Fibroblast of mammary gland (primary cell): ENCODE measurements at regions not wholly inside any gene's neighbourhood (a gene's known extent, or its start where the extent isn't known, plus 50 kb on each side); places are given as distances from the start of the nearest gene placed in this dataset.

Experiments
- DNase-seq: peaks from one replicate; pipeline ENCODE4 v3.0.0-alpha.2; 2010; ENCODE audit warnings: low read depth
- H3K4me3 ChIP-seq: 2 replicates; pipeline ENCODE4 v1.5.1; 2011; ENCODE audit warnings: low read depth, mild to moderate bottlenecking, low read length, moderate library complexity; ENCODE audit not compliant: control insufficient read depth
- CTCF ChIP-seq: conservative IDR thresholded peaks from 2 replicates; pipeline ENCODE4 v1.5.1; 2011; ENCODE audit warnings: low read depth, low read length, inconsistent platforms; ENCODE audit not compliant: control insufficient read depth, insufficient read depth

GRCh38 chr14:83461521-83461920 lies 1927.9 kb upstream of the SEL1L start:
- DNase-seq, result no peak
- TF ChIP-seq CTCF, result no peak
- H3K4me3 ChIP-seq, result no peak overlapping the region

GRCh38 chr14:83462759-83463158 lies 1929.1 kb upstream of the SEL1L start:
- no peak overlapping the region for H3K4me3 ChIP-seq
- DNase-seq, result no peak
- TF ChIP-seq CTCF, result no peak

- H3K4me3 ChIP-seq, result no peak overlapping the region
- peak; percentile 62 for DNase-seq
- peak; percentile 83 for TF ChIP-seq CTCF
These were observed 1929.9 kb upstream of the SEL1L start for GRCh38 chr14:83463500-83464098.

GRCh38 chr14:83467811-83468210 lies 1934.2 kb upstream of the SEL1L start:
- no peak overlapping the region for H3K4me3 ChIP-seq
- DNase-seq, result no peak
- no peak for TF ChIP-seq CTCF

GRCh38 chr14:83470466-83470865 lies 1936.8 kb upstream of the SEL1L start:
- H3K4me3 ChIP-seq, result no peak overlapping the region
- DNase-seq, result peak; percentile 11
- no peak for TF ChIP-seq CTCF

GRCh38 chr14:83470959-83471695 lies 1937.5 kb upstream of the SEL1L start:
- TF ChIP-seq CTCF, result no peak
- no peak for DNase-seq
- no peak overlapping the region for H3K4me3 ChIP-seq
